Erythroblast (primary cell): ENCODE measurements at regions not wholly inside any gene's neighbourhood (a gene's known extent, or its start where the extent isn't known, plus 50 kb on each side); places are given as distances from the start of the nearest gene placed in this dataset.

Source experiments
- GATA1 ChIP-seq: IDR thresholded peaks from 2 replicates; pipeline ENCODE4 v1.6.1; 2011; ENCODE audit warnings: low read depth, mild to moderate bottlenecking, control low read depth, low read length, moderate library complexity
- POLR2A ChIP-seq: IDR thresholded peaks from 2 replicates; pipeline ENCODE4 v1.6.1; 2011; ENCODE audit warnings: mild to moderate bottlenecking, low read length

- TF ChIP-seq POLR2A = no peak
- no peak for TF ChIP-seq GATA1
Observed at GRCh38 chr2:220057916-220058315, 430.5 kb downstream of the SLC4A3 start.
